ENCODE measurements at regions not wholly inside any gene's neighbourhood (a gene's known extent, or its start where the extent isn't known, plus 50 kb on each side); places are given as distances from the start of the nearest gene placed in this dataset.
A peak's percentile ranks its signal among the peaks of the same experiment; 100 is the strongest.

DNA sequence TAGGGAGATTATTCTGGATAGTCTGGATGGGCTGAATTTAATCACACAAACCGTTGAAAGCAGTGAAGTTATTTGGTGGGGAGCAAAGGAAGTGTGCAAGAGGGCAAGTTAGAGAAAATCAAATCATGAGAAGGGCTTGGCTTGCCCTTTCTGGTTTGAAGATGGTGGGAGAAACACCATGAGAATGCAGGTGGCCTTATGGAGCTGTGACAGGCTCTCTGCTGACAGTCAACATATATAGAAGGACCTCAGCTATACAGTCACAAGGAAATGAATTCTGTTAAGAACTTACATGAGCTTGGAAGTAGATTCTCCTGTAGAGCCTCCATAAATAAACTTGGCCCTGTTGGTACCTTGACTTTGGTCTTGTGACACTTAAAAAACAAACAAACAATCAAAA is 72.3 kb downstream of the GMNC start:
- no peak for DNase-seq (ENCODE audit: low spot score)

DNA sequence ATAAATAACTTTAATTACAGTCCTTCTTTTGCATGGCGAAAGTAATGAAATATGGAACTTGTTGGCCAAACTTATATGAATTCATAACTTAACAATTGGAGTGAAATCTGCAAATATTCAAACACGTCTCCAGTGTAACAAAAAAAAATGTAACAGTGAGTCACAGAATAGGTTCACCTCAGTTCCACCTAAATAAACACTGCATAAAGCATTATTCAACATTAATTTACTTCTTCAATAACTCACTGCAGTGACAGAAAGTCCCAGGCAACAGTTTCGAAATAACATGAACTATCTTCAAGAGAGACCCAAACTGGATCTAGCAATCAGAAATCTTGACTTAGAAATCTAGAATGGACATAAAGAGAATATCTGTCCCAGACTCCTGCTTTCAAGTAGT is 75.6 kb downstream of the GMNC start:
- no peak for DNase-seq (ENCODE audit: low spot score)

DNA sequence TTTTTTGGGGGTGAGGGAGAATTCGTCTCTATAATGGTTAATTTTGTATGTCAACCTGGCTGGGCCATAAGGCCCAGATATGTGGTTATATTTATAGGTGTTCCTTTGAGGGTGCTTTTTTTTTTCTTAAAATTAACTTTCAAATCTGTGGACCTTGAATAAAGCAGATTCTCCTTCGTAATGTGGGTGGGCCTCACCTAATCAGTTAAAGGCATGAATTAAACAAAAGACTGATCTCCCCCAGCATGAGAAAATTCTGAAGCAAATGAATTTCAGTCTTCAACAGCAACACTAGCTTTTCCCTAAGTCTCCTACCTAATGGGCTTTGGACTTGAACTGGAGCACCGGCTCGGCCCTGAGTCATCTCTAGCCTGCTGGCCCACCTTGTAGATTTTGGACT is 77.4 kb downstream of the GMNC start:
- DNase-seq (ENCODE audit: low spot score), result no peak

DNA sequence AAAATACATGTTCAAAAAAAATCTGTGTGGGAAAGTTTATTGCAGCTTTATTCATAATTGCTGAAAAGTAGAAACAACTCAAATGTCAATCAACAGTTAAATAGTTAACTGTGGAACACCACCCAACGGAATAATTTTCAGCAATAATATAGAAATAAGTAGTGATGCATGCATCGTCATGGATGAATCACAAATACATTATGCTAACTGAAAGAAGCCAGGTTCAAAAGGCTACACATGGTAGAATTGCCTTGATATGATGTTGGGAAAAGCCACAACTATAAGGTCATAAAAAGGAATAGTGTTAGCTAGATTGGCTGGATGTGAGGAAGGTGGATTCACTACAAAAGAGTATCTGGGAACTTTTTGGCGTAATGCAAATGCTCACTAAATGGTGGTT is 82.0 kb downstream of the GMNC start:
- no peak for DNase-seq (ENCODE audit: low spot score)

DNA sequence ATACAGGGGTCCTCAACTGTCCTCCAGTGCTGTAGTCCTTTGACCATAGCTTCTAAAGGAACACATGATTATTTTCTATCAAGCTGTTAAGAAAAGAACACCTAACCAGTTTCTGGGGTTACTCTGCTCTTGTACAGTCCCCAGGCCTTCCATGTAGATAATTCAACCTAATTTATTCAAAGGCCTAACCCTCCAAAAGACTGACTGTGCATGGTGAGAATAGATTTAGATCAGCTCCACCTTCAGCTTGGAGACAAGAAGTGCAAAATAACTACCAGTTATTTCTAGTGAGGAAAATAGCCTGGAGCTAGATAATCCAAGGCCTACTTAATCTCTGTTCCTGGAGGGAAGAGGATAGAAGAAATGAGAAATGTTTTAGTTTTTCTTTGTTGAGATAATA is 87.9 kb downstream of the GMNC start:
- no peak for DNase-seq (ENCODE audit: low spot score)

DNA sequence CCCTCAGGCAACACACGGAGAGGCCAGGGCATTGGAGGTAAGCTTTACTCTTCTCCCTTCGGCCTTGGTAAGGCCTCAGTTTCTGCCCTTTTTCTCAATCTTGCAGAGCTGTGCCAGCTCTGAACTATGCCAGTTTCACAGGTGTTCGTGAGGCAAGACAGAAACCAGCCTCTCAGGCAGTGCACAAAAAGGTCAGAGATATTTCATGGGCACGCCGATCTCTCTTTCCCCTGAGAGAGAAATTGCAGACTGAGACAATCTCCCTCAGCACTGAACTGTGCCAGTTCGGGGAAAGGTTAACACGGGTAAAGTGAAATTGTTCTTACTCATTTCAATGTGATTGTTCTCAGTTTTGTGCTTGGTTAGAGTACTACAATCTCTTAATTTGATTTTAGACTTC is 88.5 kb downstream of the GMNC start:
- no peak for DNase-seq (ENCODE audit: low spot score)

DNA sequence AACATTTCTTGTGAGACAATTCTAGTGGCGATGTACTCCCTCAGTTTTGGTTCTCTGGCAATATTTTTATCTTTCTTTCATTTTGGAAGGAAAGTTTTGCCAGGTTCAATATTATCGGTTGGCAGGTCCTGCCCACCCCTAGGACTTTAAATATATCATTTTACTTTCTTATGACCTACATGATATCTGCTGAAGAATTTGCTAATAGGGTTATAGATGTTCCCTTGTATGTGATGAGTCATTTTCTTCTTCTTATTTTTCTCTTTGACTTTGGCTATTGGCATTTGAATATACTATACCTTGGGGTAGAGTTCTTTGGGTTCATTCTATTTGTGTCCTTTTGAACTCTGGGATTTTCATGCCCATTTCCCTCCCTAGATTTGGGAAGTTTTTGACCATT is 89.7 kb downstream of the GMNC start:
- no peak for DNase-seq (ENCODE audit: low spot score)

DNA sequence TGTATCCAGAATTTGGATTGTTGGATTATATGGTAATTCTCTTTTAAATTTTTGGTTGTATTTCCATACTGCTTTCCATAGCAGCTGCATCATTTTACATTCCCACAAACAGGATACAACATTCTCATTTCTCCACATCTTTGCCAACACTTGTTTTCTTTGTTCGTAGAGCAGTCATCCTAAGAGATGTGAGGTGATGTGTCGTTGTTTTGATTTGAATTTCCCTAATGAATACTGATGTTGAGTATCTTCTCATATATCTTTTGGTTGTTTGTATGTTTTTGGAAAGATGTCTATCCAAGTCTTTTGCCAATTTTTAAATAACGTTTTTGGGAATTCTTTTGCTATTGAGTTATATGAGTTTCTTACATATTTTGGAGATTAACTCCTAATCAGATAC is 93.6 kb downstream of the GMNC start:
- DNase-seq (ENCODE audit: low spot score), result no peak

DNA sequence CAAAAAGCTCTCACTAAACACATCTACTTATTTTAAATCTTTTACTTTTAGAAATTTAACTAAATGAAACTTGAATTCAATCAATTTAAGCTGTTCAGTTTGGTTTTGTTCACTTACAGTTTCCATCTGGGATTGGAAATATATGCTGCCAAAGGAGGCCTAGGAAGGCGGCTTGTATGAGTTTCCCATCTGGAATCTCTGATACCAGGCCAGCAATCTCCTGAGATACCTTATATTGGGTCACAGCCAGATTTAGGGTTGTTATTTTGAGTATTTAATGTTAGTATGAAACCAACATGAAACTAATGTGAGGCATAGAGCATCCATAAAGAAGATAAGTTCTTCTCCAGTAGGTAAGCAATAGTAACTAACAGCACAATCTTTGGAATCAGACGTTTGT is 94.6 kb downstream of the GMNC start:
- no peak for DNase-seq (ENCODE audit: low spot score)

DNA sequence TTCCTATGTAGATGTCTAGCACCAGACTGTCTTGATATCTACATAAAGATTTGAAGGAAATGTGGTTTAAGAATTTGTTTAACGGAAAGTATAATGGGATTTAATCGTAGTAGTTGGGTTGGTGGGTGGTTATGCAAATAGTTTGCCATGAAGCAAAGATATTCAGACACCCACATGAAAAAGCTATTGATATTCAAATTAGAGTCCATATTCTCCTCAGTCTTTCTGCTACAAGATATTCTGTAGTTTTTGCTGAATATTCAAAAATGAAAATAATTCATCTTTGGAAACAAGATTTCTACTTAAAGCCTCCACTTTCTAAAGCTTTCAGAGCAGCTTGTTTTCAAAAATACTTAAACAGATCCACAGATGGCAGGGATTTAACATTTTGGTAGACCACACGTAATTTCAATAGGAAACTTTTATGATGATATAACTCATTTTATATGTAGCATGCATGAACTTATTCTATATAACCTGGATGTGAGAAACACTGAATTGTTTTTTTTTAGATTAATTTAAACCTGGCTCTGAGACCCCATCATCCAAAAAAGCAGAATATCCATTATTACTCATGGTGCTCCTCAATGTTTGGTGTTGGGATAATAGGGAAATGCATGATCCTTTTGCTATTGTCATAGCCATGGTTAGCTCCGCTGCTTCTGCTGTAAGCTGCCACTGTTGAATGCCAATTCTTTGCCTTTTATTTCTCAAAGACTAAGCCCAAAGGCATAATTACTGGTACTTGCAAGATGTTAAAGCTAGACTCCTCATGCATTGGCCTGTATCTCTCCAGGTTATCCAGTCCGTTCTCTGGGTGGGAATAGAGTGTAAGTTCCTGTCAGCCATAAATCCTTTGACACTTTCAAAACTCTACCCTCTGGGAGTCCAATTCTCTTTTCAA is 98.0 kb downstream of the GMNC start:
- DNase-seq (ENCODE audit: low spot score), result no peak

DNA sequence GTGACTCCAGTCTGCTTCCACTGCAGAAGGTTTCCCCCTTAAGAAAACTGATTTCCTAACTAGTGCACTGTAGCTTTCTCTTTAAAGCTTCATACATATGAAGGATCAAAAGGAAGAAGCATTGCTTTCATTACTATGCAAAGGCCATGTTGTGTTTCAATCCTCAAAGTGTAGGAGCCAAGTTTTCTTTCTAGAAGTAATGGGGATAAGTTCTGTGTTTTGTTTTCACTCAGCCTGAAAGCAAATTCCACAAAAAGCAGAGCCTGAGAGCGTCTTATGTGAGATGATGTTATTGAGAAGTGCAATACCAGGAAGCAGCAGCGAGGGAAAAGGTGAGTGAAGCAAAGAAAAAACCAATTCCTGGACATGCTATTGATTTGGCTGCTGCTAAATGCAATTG is 99.7 kb downstream of the GMNC start:
- DNase-seq (ENCODE audit: low spot score), result no peak

DNA sequence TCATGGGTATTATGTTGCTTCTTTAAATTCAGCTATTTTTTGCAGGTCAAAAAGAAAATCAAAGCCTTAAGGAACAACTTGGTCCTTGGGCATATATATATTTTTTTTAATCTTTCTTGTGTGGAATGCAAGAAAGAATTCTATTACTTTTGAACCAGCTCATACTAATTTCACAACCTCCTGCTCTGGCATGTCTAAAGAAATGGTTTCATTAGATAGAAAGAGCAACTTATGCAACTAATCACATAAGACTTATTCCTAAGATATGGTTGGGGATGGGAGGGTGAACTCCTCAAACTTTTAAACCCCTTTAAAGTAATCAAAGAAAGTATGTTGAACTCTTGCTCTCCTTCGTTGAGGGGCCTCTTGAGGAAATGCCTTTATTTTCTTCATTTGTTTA is 114.9 kb downstream of the GMNC start:
- DNase-seq (ENCODE audit: low spot score), result no peak

DNA sequence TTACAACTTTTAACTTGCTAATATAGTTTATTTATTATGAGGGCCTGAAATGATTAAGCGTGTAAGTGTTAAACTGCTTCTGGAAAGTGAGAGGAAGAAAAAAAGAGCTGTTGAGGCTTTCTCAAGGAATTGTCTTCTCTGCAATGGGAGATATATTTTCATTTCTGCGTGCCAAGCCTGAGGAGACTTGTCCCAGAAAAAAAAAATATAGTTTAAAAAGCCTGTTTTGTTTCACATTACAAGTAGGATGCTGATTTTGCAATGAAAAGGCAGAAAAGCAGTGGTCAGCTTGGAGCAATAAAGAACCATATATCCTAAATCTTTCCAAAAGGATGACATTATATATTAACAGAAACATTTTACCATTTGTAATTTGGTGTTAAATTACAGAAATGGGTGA is 115.5 kb downstream of the GMNC start:
- no peak for DNase-seq (ENCODE audit: low spot score)

DNA sequence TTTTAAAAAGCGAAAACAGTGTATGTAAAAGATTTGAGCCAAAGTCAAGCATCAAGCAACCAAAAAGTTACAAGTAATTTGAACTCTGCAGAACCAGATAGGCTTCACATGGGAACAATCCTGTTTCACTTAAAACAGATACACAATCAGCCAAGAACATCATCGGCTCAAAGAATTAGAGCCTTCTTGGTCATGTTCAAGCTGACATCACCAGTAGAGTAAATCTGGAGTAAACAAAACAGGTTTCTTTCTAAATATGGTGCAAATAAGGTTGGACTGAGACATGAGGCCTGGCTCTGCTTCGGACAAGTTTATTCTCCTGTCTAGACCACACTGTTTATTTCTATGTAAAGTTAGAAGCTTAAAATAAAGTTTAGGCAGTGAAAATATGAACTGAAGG is 116.0 kb downstream of the GMNC start:
- no peak for DNase-seq (ENCODE audit: low spot score)

DNA sequence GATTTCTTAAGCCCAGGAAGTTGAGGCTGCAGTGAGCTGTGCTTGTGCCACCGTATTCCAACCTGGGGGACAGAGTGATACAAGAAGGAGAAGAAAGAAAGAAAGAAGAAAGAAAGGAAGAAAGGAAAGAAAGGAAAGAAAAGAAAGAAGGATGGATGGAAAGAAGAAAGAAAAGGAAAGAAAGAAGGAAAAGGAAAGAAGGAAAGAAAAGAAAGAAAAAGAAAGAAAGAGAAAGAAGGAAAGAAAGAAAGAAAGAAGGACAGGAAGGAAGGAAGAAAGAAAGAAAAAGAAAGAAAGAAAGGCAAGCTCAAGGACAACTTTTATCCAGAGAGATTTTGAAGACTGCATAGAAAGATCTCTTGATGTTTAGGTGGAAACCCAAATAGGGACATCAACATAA is 120.7 kb downstream of the GMNC start:
- DNase-seq (ENCODE audit: low spot score), result no peak

DNA sequence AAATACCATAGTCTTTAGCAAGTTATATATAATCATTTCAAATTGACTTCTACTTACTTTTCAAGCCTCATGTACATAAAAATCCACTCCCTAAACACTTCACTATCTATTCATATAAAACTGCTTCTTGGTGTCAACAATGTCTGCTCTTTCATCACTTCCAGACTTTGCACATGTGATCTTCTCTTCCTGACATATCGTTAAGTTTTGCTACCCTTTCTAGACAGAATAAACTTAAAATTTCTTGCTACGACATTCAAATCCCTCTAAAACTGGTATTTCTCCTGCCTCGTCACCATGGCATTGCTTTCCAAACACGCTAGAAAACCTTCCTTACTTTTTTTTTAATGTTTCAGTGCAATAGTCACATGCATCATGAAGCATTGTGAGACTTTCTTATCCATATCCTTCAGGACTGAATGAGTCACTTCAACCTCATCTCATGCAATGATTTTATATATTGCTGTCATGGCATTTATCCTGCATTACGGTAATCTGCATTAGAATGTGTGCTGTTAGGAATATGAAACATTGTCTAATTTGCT is 122.8 kb downstream of the GMNC start:
- peak; percentile 58 for DNase-seq (ENCODE audit: low spot score)

DNA sequence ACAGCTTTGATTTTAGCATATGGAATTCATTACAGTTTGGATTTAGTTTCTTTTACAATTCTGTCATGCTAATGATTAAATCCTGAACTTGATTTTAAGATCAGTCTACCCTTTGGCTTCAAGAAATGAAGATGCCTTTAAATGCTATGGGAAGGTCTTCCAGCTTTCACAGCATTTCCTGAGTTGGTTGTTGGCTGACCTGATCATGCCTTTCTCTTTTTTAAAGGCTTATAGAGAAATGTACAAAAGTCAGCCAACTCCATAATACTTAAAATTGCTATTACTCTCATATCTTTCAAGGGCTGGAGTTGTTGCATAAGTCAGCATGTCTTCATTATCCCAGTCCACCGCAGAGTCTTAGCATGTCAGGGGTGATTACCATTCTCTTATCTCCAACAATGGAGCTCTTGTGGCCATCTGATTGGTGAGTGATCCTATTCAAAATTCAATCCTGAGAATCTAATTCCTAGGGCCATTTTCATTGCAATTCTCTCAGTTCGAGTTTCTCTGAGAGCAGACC is 123.8 kb downstream of the GMNC start:
- no peak for DNase-seq (ENCODE audit: low spot score)

DNA sequence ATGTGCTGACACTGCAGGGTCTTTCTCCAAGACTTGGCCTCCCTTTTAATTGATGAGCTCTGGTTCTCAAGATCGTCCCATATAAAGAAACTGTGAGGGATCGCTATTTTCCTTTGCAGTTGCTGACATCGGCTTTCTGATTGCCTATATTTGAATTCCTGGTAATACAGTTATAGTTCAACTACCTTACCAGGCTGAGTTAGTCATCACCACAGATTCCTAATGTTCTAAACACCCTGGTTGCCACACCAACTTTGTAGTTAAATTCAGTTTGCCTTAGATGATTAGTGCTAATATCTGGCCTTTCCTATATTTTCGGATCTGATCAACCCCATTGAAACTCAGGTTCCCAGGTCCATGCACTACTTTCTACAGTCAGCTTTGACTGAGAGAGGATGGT is 125.0 kb downstream of the GMNC start:
- no peak for DNase-seq (ENCODE audit: low spot score)

DNA sequence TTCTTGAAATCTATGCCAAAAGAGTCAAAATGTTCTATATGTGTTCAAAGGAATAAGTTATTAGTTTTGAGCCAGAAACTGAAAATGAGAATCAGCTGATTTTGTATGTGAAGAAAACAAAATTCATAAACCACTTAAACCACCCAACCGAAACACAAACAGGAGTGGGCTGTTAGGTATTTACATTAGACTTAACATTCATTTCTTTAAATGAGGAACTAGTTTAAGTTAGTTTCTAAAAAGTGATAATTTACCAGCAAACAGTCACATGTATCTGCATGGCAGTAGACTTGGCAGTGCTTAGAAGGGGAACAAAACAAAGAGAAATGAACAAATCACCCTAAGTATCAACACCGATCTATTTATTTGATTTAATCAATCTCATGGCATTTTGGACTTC is 128.0 kb downstream of the GMNC start:
- DNase-seq (ENCODE audit: low spot score), result no peak

DNA sequence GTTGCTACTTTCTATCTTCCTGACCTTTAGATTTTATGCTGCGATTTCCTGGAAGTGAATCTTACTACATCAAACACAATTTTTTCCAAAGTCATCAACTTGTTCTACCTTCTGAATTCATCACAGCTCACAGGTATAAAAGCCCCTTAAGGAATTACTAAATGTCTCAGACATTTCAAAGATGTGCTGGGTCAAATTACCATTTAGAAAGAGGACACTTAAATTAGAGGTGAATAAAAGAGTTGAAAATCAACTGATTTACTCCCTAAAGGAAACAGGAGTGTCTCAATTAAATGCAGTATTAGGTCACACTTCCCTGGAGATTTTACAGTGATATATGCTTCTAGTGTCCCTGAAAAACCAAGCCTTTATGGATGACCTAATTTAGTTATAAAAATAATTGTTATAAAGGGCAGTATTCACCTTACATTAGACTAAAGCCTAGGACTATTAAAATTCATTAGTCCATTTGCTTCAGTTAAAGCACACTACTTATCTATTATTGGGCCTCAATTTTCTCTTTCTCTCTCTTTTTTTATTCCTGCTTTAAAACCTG is 128.8 kb downstream of the GMNC start:
- no peak for DNase-seq (ENCODE audit: low spot score)

DNA sequence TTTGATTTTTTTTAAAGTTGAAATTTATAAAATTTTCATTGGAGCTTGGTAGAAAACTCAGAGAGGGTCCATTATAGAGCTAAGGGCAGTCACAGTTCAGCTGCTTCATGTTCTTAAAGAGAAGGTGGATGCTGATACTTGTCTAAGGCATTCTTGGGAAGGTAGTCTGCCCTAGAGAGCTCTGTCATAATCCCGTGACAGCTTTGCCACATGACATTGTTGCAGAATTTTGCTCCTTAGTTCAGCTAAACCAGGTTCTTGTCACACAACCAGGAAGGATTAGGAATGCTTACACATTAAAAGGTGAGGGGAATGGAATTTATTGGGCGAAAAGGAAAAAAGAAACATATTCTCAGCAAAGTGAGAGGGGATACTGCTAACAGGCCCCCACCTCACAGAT is 130.9 kb downstream of the GMNC start:
- no peak for DNase-seq (ENCODE audit: low spot score)

DNA sequence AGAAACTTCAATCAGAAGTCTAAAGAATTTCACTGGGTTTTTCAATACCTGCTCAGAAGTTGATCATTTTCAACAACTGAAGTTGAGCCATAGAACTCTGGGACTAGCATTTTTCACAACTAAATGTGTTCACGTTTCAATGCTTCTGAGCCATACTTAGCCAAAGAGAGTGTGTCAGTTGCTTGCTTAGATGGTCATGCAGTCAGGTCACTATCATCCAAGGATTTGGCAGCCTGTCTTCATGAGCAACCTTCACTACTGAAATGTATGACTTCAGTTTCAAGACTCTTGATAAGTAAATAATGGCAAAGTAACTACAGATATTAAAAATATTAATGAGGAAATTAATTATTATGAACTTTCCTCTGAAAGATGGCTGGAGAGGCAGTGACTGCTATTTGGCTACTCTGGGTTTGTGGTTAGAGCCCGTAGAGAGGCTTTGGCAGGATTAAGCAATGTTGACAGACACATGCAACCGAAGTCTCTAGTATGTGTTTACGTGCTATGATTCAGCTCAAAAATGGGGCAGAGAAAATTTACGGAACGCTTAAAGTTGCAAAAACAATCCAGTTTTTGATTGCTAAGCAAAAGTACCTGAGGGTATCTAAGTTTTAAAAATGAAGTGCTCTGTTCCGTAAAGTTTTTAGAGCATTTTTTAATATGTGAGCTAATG is 133.8 kb downstream of the GMNC start:
- DNase-seq (ENCODE audit: low spot score), result no peak
